NCI-H510A (cell line): ENCODE measurements at regions not wholly inside any gene's neighbourhood (a gene's known extent, or its start where the extent isn't known, plus 50 kb on each side); places are given as distances from the start of the nearest gene placed in this dataset.

Experiments used
- DNase-seq: peaks from one replicate; lab custom pipeline; 2025; lab: John Stamatoyannopoulos, UW

- no peak for DNase-seq
Measured at GRCh38 chr7:53699215-53699837, 663.9 kb downstream of the POM121L12 start.

- DNase-seq = no peak
Measured at GRCh38 chr7:53719122-53719521, 683.7 kb downstream of the POM121L12 start.

GRCh38 chr7:53740971-53741370 lies 705.5 kb downstream of the POM121L12 start:
- no peak for DNase-seq

- no peak for DNase-seq
Measured at GRCh38 chr7:53743697-53744402, 708.4 kb downstream of the POM121L12 start.

GRCh38 chr7:53744403-53744760 lies 708.9 kb downstream of the POM121L12 start:
- no peak for DNase-seq

- no peak for DNase-seq
Measured at GRCh38 chr7:53756946-53757345, 721.5 kb downstream of the POM121L12 start.

GRCh38 chr7:53768186-53768585 lies 732.8 kb downstream of the POM121L12 start:
- DNase-seq = no peak

GRCh38 chr7:53771701-53772100 lies 736.3 kb downstream of the POM121L12 start:
- no peak for DNase-seq

GRCh38 chr7:53776323-53776722 lies 740.9 kb downstream of the POM121L12 start:
- no peak for DNase-seq

GRCh38 chr7:53789741-53790140 lies 752.4 kb upstream of the VSTM2A start:
- no peak for DNase-seq

GRCh38 chr7:53794816-53795215 lies 747.4 kb upstream of the VSTM2A start:
- DNase-seq = no peak

GRCh38 chr7:53800746-53801145 lies 741.4 kb upstream of the VSTM2A start:
- DNase-seq = no peak

- no peak for DNase-seq
Measured at GRCh38 chr7:53806119-53806518, 736.1 kb upstream of the VSTM2A start.

GRCh38 chr7:53811555-53812079 lies 730.6 kb upstream of the VSTM2A start:
- peak; percentile 93 for DNase-seq

GRCh38 chr7:53812135-53812534 lies 730.0 kb upstream of the VSTM2A start:
- no peak for DNase-seq

GRCh38 chr7:53835301-53835700 lies 706.9 kb upstream of the VSTM2A start:
- no peak for DNase-seq

- DNase-seq = no peak
Measured at GRCh38 chr7:53877688-53878087, 664.5 kb upstream of the VSTM2A start.

- DNase-seq = no peak
Measured at GRCh38 chr7:53900856-53901528, 641.2 kb upstream of the VSTM2A start.

GRCh38 chr7:53904355-53904754 lies 637.8 kb upstream of the VSTM2A start:
- no peak for DNase-seq

GRCh38 chr7:53917637-53918036 lies 624.5 kb upstream of the VSTM2A start:
- no peak for DNase-seq

- DNase-seq = no peak
Measured at GRCh38 chr7:53920011-53920410, 622.2 kb upstream of the VSTM2A start.

GRCh38 chr7:53940483-53940882 lies 601.7 kb upstream of the VSTM2A start:
- no peak for DNase-seq

GRCh38 chr7:53947732-53948131 lies 594.4 kb upstream of the VSTM2A start:
- DNase-seq = no peak
